WTC11 (cell line): ENCODE measurements at regions not wholly inside any gene's neighbourhood (a gene's known extent, or its start where the extent isn't known, plus 50 kb on each side); places are given as distances from the start of the nearest gene placed in this dataset.

Experiments used
- ATAC-seq: fragments of 200-7000 bp; cut with Tn5 transposase; 2 replicates; pipeline ENCODE4 v1.10.0; 2021; ENCODE audit warnings: mild to moderate bottlenecking, moderate library complexity
- CTCF ChIA-PET: fragments of 300-600 bp; sonication (Branson Sonifier 250); formaldehyde crosslinking; loops from one replicate; lab custom pipeline; 2021; ENCODE audit warnings: antibody characterized with exemption; lab: Charles Lee
- POLR2A ChIA-PET: fragments of 350-600 bp; sonication (Branson Sonifier 250); formaldehyde crosslinking; loops from one replicate; lab custom pipeline; 2021; ENCODE audit warnings: antibody characterized with exemption; lab: Charles Lee
- DNase-seq: peaks from one replicate; pipeline ENCODE4 v3.0.0; 2021; ENCODE audit warnings: low spot score
- H3K27ac Mint-ChIP-seq: 2 replicates; pipeline ENCODE4 v1.8.0; 2021; ENCODE audit warnings: mixed read lengths
- H3K27me3 Mint-ChIP-seq: 2 replicates; pipeline ENCODE4 v1.8.0; 2021; ENCODE audit warnings: low read depth, mild to moderate bottlenecking, moderate library complexity, mixed read lengths
- H3K36me3 Mint-ChIP-seq: 2 replicates; pipeline ENCODE4 v1.8.0; 2021; ENCODE audit warnings: mixed read lengths
- H3K4me1 Mint-ChIP-seq: 2 replicates; pipeline ENCODE4 v1.8.0; 2022; ENCODE audit warnings: mixed read lengths
- H3K4me3 Mint-ChIP-seq: 2 replicates; pipeline ENCODE4 v1.8.0; 2021; ENCODE audit warnings: mild to moderate bottlenecking, moderate library complexity, mixed read lengths
- H3K9me3 Mint-ChIP-seq: 2 replicates; pipeline ENCODE4 v1.8.0; 2021; ENCODE audit warnings: mixed read lengths
- AFF4 ChIP-seq: sonication (generic); formaldehyde crosslinking; IDR thresholded peaks from 2 replicates; pipeline ENCODE4 v1.8.1; 2023; ENCODE audit warnings: mild to moderate bottlenecking, missing genetic modification reagents, borderline replicate concordance
- ERG ChIP-seq: fragments of 250-450 bp; sonication (Bioruptor Pico); IDR thresholded peaks from 2 replicates; pipeline ENCODE4 v1.8.0; 2021; ENCODE audit warnings: mild to moderate bottlenecking
- FOXJ3 ChIP-seq: sonication (generic); formaldehyde crosslinking; IDR thresholded peaks from 2 replicates; pipeline ENCODE4 v1.9.0; 2021; ENCODE audit warnings: missing genetic modification reagents, mild to moderate bottlenecking, borderline replicate concordance
- HMGXB4 ChIP-seq: sonication (generic); formaldehyde crosslinking; IDR thresholded peaks from 2 replicates; pipeline ENCODE4 v1.8.1; 2023; ENCODE audit warnings: mild to moderate bottlenecking, moderate library complexity, missing genetic modification reagents
- MAX ChIP-seq: sonication (generic); formaldehyde crosslinking; IDR thresholded peaks from 2 replicates; pipeline ENCODE4 v1.8.0; 2022; ENCODE audit warnings: mild to moderate bottlenecking, missing genetic modification reagents
- MXD4 ChIP-seq: fragments of 250-450 bp; sonication (Bioruptor Pico); IDR thresholded peaks from 2 replicates; pipeline ENCODE4 v1.8.0; 2021; ENCODE audit warnings: mild to moderate bottlenecking, moderate library complexity, borderline replicate concordance
- NFE2L1 ChIP-seq: sonication (generic); formaldehyde crosslinking; IDR thresholded peaks from 2 replicates; pipeline ENCODE4 v1.8.1; 2023; ENCODE audit warnings: missing genetic modification reagents
- RORB ChIP-seq: fragments of 250-450 bp; sonication (Bioruptor Pico); IDR thresholded peaks from 2 replicates; pipeline ENCODE4 v1.9.0; 2021; ENCODE audit warnings: mild to moderate bottlenecking
- SMAD4 ChIP-seq: sonication (generic); formaldehyde crosslinking; IDR thresholded peaks from 2 replicates; pipeline ENCODE4 v1.8.0; 2022; ENCODE audit warnings: mild to moderate bottlenecking, missing genetic modification reagents
- ZBTB21 ChIP-seq: sonication (generic); formaldehyde crosslinking; IDR thresholded peaks from 2 replicates; pipeline ENCODE4 v1.8.1; 2023; ENCODE audit warnings: mild to moderate bottlenecking, missing genetic modification reagents, borderline replicate concordance
- ZNF232 ChIP-seq: sonication (generic); formaldehyde crosslinking; IDR thresholded peaks from 2 replicates; pipeline ENCODE4 v1.8.0; 2022; ENCODE audit warnings: mild to moderate bottlenecking, missing genetic modification reagents
- ZNF263 ChIP-seq: sonication (generic); formaldehyde crosslinking; IDR thresholded peaks from 2 replicates; pipeline ENCODE4 v1.8.1; 2022; ENCODE audit warnings: low read depth, mild to moderate bottlenecking, moderate library complexity, missing genetic modification reagents
- TF ChIP-seq, protein P1 (sequence below): sonication (generic); formaldehyde crosslinking; IDR thresholded peaks from 2 replicates; pipeline ENCODE4 v1.8.0; 2023; ENCODE audit warnings: missing genetic modification reagents, mild to moderate bottlenecking, borderline replicate concordance
- TF ChIP-seq, protein P2 (sequence below): fragments of 250-450 bp; sonication (Bioruptor Pico); conservative IDR thresholded peaks from 2 replicates; pipeline ENCODE4 v1.9.0; 2021; ENCODE audit warnings: mild to moderate bottlenecking
- TF ChIP-seq, protein P3 (sequence below): sonication (generic); formaldehyde crosslinking; IDR thresholded peaks from 2 replicates; pipeline ENCODE4 v1.8.1; 2023; ENCODE audit warnings: mild to moderate bottlenecking, missing genetic modification reagents
- TF ChIP-seq, protein P4 (sequence below): fragments of 250-450 bp; sonication (Bioruptor Pico); IDR thresholded peaks from 2 replicates; pipeline ENCODE4 v1.9.0; 2021; ENCODE audit warnings: moderate library complexity, mild to moderate bottlenecking, inconsistent platforms, borderline replicate concordance

GRCh38 chr1:189374816-189375215 is 1102.8 kb downstream of the BRINP3 start:
- peaks cover 27% of the 10 kb centered on the region for H3K9me3 Mint-ChIP-seq
- POLR2A ChIA-PET, result no interaction called here
- peaks cover 6% of the 10 kb centered on the region; the same call in 1 of the 2 replicates for H3K36me3 Mint-ChIP-seq
- no peak overlapping the region for H3K4me3 Mint-ChIP-seq
- no peaks in the 10 kb centered on the region for H3K27me3 Mint-ChIP-seq
- ATAC-seq, result no peak
- no peak for DNase-seq
- H3K27ac Mint-ChIP-seq, result no peak overlapping the region
- CTCF ChIA-PET, result no interaction called here
- no peaks in the 10 kb centered on the region for H3K4me1 Mint-ChIP-seq
- TF ChIP-seq MAX (CRISPR knock-in tag) (no peak), FOXJ3 (CRISPR knock-in tag) (no peak), MXD4 (CRISPR knock-in tag) (no peak), SMAD4 (CRISPR knock-in tag) (no peak), ZNF263 (CRISPR knock-in tag) (no peak), RORB (CRISPR knock-in tag) (no peak), HMGXB4 (no peak)
- TF ChIP-seq, protein P1, sequence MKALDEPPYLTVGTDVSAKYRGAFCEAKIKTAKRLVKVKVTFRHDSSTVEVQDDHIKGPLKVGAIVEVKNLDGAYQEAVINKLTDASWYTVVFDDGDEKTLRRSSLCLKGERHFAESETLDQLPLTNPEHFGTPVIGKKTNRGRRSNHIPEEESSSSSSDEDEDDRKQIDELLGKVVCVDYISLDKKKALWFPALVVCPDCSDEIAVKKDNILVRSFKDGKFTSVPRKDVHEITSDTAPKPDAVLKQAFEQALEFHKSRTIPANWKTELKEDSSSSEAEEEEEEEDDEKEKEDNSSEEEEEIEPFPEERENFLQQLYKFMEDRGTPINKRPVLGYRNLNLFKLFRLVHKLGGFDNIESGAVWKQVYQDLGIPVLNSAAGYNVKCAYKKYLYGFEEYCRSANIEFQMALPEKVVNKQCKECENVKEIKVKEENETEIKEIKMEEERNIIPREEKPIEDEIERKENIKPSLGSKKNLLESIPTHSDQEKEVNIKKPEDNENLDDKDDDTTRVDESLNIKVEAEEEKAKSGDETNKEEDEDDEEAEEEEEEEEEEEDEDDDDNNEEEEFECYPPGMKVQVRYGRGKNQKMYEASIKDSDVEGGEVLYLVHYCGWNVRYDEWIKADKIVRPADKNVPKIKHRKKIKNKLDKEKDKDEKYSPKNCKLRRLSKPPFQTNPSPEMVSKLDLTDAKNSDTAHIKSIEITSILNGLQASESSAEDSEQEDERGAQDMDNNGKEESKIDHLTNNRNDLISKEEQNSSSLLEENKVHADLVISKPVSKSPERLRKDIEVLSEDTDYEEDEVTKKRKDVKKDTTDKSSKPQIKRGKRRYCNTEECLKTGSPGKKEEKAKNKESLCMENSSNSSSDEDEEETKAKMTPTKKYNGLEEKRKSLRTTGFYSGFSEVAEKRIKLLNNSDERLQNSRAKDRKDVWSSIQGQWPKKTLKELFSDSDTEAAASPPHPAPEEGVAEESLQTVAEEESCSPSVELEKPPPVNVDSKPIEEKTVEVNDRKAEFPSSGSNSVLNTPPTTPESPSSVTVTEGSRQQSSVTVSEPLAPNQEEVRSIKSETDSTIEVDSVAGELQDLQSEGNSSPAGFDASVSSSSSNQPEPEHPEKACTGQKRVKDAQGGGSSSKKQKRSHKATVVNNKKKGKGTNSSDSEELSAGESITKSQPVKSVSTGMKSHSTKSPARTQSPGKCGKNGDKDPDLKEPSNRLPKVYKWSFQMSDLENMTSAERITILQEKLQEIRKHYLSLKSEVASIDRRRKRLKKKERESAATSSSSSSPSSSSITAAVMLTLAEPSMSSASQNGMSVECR (CRISPR knock-in tag), result no peak
- TF ChIP-seq, protein P2, sequence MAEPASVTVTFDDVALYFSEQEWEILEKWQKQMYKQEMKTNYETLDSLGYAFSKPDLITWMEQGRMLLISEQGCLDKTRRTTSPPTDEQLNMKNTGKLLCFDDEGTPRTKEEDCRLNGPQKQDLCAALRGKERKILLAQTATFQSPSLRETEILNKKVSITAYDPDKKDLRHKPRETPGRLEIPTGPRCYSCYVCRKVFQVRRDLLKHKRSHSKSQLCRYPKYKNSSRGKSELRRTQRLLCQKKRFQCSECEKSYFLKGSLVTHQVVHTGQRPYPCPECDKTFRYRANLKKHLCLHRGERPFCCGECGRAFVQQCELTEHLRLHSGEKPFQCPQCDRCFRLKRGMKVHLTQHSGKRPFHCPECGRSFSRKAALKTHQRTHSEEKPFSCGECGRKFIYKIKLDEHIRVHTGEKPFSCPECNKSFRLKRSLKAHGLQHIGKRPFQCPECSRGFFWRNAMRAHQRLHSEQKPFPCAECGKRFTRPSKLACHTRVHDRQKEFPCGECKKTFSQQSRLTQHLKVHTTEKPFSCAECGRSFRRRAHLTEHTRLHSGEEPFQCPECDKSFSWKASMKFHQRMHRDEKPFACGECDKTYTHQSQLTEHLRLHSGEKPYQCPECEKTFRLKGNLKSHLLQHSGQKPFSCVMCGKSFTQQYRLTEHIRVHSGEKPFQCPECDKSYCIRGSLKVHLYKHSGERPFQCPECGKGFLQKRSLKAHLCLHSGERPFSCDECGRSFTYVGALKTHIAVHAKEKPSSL (CRISPR knock-in tag), result no peak
- TF ChIP-seq, protein P3, sequence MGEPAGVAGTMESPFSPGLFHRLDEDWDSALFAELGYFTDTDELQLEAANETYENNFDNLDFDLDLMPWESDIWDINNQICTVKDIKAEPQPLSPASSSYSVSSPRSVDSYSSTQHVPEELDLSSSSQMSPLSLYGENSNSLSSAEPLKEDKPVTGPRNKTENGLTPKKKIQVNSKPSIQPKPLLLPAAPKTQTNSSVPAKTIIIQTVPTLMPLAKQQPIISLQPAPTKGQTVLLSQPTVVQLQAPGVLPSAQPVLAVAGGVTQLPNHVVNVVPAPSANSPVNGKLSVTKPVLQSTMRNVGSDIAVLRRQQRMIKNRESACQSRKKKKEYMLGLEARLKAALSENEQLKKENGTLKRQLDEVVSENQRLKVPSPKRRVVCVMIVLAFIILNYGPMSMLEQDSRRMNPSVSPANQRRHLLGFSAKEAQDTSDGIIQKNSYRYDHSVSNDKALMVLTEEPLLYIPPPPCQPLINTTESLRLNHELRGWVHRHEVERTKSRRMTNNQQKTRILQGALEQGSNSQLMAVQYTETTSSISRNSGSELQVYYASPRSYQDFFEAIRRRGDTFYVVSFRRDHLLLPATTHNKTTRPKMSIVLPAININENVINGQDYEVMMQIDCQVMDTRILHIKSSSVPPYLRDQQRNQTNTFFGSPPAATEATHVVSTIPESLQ (CRISPR knock-in tag), result no peak
- TF ChIP-seq, all 79 proteins: peak for 0

DNA sequence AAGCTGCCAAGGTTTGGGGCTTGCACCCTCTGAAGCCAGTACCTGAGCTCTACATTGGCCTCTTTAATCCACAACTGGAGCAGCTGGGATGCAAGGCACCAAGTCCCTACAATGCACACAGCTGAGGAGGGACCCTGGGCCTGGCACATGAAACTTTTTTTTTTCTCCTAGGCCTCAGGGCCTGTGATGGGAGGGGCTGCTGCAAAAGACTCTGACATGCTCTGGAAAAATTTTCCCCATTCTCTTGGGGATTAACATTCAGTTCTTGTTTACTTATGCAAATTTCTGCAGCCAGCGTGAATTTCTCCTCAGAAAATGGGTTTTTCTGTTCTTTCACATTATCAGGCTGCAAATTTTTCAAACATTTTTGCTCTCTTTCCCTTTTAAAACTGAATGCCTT is 1072.2 kb downstream of the BRINP3 start:
- CTCF ChIA-PET, result no interaction called here
- no peak for DNase-seq
- H3K4me3 Mint-ChIP-seq, result no peak overlapping the region; the same call in 1 of the 2 replicates
- peaks cover 21% of the 10 kb centered on the region for H3K36me3 Mint-ChIP-seq
- H3K9me3 Mint-ChIP-seq, result peaks cover 20% of the 10 kb centered on the region
- H3K27ac Mint-ChIP-seq, result peak overlapping the region; percentile 63
- POLR2A ChIA-PET, result interaction anchor here (0.5 kb wide), 1 partner anchor 708 kb away, joined by 7 read pairs; no protein-coding TSS in a partner anchor
- H3K4me1 Mint-ChIP-seq, result peaks cover 25% of the 10 kb centered on the region
- ATAC-seq, result peak; percentile 67
- H3K27me3 Mint-ChIP-seq, result no peaks in the 10 kb centered on the region; the same call in 1 of the 2 replicates
- no peak for TF ChIP-seq ERG (CRISPR knock-in tag)
- TF ChIP-seq, protein P4, sequence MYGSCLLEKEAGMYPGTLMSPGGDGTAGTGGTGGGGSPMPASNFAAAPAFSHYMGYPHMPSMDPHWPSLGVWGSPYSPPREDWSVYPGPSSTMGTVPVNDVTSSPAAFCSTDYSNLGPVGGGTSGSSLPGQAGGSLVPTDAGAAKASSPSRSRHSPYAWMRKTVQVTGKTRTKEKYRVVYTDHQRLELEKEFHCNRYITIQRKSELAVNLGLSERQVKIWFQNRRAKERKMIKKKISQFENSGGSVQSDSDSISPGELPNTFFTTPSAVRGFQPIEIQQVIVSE (CRISPR knock-in tag), result no peak
- no peak for TF ChIP-seq ZNF232 (CRISPR knock-in tag)
- no peak for TF ChIP-seq AFF4
- no peak for TF ChIP-seq NFE2L1
- no peak for TF ChIP-seq ZBTB21 (CRISPR knock-in tag)
